ENCODE measurements at regions not wholly inside any gene's neighbourhood (a gene's known extent, or its start where the extent isn't known, plus 50 kb on each side); places are given as distances from the start of the nearest gene placed in this dataset.
"Not testable (repeated sequence)": the region's sequence is repeated elsewhere in the genome, so short reads cannot be mapped to it uniquely, and the experiment has no call there.

DNA sequence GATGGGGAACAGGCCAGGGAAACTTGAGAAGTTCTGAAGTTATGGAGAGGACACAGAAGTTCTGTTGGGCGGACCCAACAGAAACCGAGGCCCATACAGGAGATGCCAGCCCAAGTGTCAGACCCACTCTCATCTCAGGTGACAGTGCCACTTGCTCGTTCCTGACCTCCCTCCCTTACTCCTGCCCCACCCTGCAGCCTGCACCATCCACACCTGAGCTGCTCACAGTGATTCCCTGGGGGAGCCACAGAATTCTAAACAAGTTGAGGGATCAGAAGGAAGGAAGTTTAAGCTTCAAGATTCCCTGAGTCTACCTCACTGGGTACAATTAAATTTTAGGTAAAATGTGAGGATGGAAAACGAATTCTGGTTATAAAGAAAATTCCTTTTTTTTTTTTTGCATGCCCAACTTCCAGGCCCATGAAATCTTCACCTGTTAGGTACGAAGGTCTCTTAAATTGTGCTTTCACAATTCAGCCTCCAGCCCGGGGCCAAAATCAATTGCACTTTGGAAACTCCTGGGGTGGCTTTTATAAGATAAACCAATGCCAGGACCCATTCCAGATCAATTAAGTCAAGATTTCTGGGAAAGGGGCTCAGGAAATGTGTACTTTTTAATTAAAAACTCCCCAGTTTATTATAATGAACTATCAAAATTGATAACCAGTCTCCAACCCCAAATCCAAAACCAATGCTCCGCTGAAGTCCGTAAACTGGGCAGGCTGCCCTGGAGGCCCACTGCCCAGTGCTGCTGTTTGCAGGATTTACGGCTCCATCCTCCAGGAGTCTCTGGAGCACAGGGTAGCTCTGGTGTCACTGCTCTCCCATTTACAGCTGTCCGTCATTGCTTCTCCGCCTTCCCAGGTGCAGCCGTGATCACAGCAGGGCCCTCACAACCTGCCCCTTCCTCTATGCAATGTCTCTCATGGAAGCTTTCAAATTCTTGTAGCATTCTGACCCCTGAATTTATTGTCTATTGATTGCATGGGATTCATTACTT lies 643.5 kb downstream of the UQCRFS1 start:
- DNase-seq (ENCODE audit: low read depth in 2 of 2) = no peak

DNA sequence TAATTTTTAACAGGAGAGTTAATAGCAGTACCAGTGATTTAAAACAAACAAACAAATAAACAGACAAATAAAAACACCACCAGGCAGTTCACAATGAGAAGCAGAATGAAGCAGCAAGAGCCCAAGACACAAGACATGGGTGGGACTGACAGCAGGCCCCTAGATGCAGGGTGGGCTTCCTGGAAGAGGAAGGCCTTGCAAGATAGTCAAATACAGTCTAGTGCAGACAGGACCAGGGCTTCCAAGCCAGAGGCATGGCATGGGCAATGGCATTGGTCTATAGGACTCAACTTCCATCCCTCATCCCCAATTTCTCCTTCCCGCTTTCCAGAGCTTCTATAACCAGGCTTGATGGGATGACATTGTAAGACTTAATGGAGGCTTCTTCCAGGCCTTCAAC lies 645.1 kb downstream of the UQCRFS1 start:
- no peak for DNase-seq (ENCODE audit: low read depth in 2 of 2)

DNA sequence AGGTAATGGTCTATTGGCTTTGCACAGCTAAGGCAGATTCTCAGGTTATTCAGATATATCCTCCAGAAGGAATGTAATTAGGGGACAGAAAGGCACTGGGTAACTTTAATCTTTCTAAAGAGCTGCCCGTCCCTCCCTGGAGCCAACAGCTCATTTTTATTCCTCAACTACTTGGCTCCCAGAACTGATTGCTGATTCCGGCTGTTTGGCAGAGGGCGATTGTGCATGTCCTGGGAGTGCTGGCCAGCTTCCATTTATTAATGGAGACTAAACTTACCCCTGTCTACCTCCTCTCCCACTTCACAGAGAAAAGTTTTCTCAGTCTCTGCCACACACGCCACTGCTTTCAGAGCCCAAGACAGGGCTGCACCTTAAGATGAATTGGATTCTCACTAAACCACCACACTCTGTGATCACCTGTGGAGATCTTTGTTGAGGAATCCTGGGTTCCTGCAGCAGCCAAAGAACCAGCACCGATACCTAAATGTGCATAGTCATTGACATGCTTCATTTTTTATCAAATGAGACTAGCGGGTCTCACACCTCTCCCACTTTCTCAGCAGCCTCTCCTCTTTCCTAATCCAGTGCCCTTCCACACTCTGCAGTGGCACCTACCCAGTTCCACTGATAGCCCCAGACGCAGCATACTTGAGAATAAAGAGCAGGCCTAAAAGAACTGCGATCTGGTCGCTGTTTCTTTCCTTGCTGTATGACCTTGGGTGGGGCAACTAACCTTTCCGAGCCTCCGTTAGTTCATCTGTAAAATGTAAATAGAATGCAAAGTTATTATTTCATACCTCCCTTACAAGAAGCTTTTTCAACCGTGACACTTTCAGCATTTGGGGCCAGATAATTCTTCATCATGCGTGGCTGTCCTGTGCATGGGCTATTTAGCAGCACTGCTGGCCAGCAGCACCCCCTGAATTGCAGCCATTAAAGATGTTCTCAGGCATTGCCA lies 648.7 kb downstream of the UQCRFS1 start:
- DNase-seq (ENCODE audit: low read depth in 2 of 2) = no peak

DNA sequence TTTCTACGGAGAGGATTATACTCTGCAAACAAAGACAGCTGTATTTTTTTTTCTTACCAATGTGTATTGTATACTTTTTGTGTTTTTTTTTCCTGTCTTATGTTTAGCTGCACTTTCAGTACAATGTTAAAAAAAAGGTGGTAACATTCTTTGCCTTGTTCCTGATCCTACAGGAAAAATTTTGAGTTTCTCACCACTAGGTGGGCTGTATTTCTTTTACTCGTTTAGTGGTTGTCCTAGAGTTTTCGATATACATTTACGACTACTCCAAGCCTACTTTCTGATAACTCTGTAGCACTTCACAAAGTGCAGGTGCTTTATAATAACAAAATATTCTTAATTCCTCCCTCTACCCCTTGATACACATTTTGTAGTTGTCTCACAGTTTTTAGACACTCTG lies 652.2 kb downstream of the UQCRFS1 start:
- DNase-seq (ENCODE audit: low read depth in 2 of 2) = no peak

DNA sequence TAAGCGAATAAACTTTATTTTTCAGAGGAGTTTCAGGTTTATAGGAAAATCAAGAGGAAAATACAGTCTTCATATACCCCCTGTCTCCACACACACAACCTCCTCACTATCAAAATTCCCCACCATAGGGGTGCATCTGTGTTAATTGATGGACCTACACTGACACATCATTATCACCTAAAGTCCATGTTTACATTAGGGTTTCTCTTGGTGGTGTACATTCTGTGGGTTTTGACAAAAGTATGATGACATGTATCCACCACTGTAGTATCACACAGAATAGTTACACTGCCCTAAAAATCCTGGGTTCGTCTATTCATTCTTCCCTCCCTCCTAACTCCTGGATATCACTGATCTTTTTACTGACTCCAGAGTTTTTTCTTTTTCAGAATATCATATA lies 654.2 kb downstream of the UQCRFS1 start:
- DNase-seq (ENCODE audit: low read depth in 2 of 2) = no peak

DNA sequence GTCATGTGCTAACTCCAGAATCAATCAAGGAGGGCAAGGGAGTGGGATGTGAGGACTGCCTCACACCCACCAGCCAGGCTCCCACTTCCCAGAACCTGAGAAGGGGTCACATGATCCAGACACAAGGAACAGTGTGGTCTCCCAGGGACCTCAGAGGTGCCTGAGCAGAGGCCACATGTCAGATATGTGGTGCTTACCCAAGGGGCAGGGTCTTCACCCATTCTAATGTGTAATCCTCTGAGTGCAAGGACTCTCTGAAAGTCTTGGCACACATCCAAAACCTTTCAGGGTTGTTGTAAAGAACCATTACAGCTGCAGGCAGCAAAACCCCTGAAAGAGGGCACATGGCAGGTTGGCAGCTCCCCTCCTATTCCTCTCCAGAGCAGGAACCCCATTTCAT lies 656.6 kb downstream of the UQCRFS1 start:
- DNase-seq (ENCODE audit: low read depth in 2 of 2) = no peak

DNA sequence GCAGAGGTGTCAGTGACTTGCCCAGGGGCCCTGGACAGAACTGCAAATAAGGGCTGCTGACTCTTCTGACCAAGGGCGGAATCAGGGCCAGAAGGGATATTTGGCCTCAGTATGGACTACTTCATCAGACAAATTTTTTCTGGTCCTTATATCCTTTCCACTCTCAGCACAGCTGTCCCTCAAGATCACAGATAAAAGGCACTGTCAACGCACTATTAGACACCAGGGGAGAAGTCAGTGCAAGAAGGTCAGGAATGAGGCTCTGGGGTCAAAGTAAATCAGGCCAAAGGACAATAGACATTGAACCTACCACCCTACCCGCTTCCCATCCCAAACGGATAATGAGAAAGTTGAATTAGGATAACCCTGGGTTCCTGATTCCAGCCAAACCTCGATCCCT lies 657.6 kb downstream of the UQCRFS1 start:
- DNase-seq (ENCODE audit: low read depth in 2 of 2) = no peak

DNA sequence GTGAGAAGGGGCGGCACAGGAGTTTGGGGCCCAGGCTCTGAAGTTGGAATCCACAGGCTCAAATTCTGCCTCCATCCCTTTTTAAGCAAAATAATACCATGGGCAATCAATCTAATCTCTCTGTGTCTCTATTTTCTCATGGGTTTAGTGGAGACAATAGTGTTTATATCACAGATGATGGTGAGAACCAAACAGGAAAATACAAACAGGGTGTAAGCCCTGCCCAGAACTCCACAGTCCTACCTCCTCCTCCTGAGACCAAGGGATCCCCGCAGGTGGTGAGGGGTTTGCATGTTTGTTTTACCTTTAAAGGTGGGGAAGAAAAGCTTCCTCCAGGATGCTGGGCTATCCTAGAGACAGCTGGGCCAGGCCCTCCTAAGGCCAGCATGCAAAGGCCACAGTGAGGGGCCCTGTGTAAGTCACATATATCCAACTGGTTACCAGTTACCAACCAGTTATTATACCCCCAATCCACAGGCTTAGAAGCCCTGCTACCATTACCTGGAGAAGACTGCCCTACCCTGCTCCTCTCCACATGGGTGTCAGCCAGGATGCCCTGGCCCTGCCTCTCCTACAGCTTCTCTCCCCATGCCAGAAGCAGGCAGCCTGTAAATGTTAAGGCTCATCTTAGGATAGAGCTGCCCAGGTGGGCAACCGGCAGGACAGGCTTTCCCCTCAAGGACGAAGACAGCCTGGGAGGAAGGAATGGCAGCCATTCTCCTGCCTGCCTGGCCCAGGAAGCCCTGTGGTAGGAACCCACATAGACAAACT lies 658.4 kb downstream of the UQCRFS1 start:
- no peak for DNase-seq (ENCODE audit: low read depth in 2 of 2)

DNA sequence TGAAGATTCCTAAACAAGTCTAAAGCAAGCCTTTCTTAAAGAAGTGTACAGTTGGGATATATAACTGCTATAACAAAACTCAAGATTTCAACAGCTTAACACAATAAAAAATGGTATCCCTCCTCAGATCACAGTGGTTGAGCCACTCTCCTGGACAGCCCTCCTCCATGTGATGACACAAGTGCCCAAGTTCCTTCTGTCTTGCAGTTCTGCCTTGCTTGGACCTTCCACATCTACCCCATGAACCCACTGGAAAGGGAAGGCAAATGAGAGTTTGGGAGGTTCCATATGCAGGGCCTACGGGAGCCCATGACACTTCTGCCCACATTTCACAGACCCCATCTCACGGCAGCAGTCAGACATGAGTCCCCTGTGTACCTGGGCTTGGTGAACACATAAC lies 659.2 kb downstream of the UQCRFS1 start:
- no peak for DNase-seq (ENCODE audit: low read depth in 2 of 2)

DNA sequence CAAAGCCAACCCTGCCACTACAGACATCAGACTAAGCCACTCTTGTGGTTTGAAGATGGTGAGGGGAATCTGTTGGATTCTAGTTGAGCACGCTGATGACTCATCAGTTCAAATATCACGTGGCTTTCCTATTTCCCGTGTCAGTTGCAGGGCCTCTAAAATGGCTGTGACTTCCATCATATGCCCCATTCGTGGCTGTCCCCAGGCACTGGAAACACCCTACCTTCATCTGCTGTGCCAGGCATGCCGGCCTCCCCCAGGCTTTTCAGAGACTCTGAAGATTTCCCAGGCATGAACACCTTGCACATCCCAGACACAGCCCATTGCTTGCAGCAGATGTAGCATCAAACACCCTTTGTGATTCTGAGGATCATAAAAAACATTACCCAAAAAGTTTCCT lies 659.9 kb downstream of the UQCRFS1 start:
- DNase-seq (ENCODE audit: low read depth in 2 of 2) = no peak

DNA sequence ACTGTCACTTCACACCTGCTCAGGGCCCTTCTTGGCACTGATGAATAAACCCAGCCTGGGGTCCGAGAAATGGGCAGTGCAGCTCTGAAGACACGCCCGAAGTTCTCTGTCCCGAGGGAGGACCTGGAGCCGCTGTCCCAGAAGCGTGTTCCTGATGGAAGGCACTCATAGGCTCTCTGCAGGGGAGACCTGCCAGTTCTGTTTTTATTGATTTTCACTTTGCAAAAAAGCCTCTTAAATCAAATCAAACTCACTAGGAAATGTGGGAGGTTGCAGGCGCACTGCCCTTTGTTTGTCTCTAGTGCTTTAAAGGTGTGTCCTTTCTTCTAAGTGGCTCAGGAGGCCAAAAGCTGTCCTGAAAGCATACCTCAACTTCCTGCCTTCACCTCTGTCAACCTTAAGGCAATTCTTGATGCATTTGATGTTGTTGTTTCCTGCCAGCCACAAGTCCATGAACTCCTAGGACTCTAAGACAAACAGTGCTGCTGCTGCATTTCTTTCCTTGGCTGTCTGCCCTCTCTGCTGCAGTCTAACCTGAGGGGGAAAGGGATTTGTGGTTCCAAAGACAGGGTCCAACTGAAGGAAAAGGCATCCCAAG lies 663.2 kb downstream of the UQCRFS1 start:
- no peak for DNase-seq (ENCODE audit: low read depth in 2 of 2)

DNA sequence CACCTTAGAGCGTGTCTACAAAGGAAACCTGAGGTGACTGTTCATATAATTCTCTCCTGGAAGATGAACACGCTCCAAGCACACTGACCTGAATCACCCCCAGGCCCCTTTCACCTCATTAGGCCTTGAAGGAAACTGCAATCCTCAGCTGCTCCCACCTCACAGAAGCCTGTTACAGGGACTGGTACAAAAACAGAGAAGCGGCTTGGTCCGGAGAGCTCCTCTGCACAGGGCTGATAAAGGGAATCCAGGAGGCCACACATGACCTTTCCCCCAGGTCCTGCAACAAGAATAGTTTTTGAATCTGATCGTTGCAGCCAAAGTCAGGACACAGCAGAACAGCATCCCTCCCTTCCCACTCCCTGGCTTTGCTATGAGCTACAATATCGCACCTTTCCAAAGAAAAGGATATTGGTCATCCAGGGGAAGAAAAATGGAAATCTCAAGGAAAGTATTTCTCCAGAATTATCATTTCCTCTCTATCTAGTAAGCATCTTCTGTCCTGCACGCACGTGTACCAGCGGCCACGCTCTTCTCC lies 666.7 kb downstream of the UQCRFS1 start:
- DNase-seq (ENCODE audit: low read depth in 2 of 2) = no peak

DNA sequence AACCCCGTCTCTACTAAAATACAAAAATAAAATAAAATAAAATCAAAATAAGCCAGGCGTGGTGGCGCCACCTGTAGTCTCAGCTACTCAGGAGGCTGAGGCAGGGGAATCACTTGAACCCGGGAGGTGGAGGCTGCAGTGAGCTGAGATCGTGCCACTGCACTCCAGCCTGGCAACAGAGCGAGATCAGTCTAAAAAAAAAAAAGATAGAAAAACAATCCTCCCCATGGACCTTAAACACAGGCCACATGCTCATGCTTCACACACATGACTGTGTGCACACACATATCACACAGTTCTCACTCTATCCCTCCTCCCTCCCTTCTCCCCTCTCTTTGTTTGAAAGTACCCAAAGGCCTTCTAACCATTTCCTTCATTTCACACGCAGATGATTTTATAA lies 667.6 kb downstream of the UQCRFS1 start:
- DNase-seq (ENCODE audit: low read depth in 2 of 2) = not testable (repeated sequence)

DNA sequence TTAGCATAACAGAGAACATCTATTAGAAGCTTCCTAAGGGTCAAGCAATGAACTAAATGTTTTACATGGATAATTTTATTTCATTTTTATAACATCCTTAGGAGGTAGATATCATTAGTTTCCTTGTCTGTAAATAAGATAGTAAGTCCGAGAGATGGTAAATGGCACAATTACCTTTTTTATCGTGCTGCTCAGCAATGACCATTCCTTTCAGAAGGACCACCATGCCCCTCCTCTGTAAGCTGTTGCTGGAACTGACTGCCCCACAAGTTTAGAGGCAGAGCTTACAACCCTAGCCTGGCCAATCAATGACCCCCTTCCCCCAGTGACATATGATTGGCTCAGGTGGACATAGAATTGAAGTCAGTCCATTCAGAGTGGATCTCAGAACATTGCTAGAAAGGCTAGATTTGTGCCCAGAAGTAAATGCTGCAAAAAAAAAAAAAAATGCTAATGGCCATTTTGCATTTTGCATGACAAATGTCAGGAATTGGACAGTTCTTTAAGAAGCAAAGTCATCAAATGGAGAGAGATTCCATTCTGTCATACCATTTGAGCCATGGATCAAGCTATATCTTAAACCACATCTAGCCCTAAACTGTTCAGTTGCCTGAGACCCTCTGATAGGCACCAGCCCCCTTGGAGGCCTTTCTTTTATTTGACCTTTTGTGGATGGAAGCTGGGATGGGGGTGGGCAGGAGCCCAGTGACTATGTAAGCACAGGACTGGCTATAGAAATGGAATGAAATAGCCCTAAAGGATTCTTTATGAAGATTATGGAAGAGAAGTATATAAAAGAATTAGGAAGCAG lies 668.3 kb downstream of the UQCRFS1 start:
- DNase-seq (ENCODE audit: low read depth in 2 of 2) = no peak

DNA sequence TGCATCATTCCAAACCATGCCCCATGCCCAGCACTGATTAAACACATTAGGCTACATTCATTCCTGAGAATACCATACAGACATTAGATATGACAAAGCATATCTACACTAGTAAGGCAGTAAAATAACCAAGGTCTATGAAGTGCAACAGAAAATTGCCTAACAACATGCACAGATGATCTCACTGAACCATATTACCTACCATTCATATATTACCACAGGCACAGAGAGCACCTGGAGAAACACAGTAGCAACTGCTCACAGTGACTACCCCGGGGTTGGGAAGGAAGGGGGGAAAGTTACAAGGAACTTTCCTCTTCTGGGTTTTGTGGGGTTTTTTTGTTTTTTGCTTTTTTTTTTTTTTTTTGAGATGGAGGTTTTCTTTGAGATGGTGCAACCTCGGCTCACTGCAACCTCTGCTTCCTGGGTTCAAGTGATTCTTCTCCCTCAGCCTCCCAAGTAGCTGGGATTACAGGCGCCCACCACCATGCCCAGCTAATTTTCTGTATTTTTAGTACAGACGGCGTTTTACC lies 669.6 kb downstream of the UQCRFS1 start:
- no peak for DNase-seq (ENCODE audit: low read depth in 2 of 2)

DNA sequence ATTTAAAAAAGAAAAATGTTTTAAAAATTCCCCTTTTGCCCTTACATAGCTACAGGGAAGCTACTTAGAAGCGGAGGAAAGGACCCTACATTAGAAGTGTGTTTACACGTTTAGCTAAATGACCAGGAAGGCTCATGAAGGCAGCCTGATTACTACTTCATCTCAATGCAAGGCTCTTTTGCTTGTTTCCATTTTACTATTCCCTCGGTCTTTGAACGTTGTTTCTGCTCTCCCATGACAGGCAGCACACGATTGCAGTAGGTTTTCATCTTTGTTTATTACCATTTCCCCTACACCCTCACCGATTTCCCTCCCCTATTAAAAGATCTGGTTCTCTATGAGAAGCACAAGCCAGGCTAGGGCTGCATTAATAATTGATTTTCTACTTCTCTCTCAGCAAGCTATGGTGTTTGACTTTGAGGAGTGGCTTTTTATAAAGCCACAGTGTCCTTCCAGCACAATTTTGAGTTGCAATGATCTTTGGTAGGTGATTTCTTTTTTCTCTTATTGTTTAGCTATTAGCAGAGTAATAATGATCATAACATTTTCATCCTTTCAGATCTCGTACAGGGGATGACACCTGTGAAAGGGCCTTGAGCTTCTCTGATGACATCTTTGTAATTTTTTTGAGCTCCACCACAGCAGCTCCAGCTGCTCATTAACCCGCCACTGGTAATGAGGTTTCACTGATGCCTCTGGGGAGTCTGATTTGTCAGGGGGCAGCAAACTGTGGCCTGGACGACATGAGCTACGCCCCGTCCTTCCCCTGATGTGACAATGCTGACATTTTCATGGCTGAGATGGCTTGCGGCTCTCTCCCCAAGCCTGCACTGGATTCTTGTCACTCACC lies 670.3 kb downstream of the UQCRFS1 start:
- DNase-seq (ENCODE audit: low read depth in 2 of 2) = no peak

DNA sequence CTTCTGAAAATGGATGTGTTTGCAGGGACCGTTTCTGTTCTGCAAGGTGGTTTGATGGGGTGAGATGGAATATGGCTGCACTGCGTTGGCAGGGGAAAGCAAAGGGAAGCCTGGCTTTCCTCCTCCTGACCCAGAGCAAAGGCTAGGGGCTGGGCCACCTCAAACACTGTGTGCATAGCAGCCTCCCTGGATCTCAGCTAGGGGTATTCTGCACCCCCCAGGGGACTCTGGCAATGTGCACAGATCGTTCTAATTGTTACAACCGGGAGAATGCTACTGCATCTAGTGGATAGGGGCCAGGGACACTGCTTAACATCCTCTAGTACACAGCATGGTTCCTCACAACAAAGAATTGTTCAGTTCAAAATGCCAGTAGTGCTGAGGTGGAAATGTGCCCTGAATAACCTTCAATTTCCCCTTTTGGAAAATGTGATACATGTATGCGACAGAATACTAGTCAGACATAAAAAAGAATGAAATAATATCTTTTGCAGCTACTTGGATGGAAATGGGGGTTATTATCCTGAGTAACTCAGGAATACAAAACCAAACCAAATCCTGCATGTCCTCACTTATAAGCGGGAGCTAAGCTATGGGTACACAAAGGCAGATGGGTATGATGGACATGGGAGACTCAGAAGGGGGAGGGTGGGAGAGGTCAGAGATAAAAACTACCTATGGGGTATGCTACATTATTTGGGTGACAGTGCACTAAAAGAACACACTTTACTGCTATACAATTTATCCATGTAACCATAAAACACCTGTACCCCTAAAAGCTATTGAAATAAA lies 671.2 kb downstream of the UQCRFS1 start:
- DNase-seq (ENCODE audit: low read depth in 2 of 2) = no peak

DNA sequence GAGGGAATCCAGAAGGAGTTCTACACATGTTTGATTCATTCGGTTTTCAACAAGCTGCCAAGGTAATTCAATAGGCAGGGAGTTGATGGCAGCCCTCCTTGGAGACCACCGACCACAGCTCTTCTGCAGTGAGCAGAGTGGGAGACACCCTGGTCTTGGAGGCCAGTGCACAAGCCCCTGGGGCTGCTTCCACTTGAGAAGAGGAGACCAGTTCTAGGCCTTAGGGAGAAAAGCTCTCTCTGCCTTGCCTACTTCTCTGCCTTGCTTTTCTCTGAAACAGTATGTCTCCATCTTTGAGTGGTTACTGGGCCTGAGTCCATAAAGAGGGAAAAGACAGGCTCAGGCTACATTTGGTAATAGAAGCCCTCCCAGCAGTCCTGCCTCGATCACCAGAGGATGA lies 671.9 kb downstream of the UQCRFS1 start:
- DNase-seq (ENCODE audit: low read depth in 2 of 2) = no peak
